HEK293 (cell line): ENCODE measurements at regions not wholly inside any gene's neighbourhood (a gene's known extent, or its start where the extent isn't known, plus 50 kb on each side); places are given as distances from the start of the nearest gene placed in this dataset.

Experiments used
- CTCF ChIA-PET: fragments of 350-600 bp; formaldehyde crosslinking; extraction: SDS; loops from one replicate; lab custom pipeline; 2021; ENCODE audit warnings: antibody characterized with exemption; lab: Yijun Ruan, JAX
- POLR2A ChIA-PET: fragments of 300-600 bp; formaldehyde crosslinking; extraction: SDS; loops from one replicate; lab custom pipeline; 2020; ENCODE audit warnings: antibody characterized with exemption, inconsistent platforms; lab: Yijun Ruan, JAX
- H3K27ac ChIP-seq: fragments of 200-500 bp; sonication (Bioruptor generic); 2 replicates; pipeline ENCODE4 v1.5.1; 2014; ENCODE audit warnings: low read depth, low read length, control low read depth, inconsistent platforms; ENCODE audit errors: extremely low read depth
- H3K36me3 ChIP-seq, 2 experiments: fragments of 200-500 bp in 1 of 2; sonication (Bioruptor generic) in 1 of 2; 1 replicate in 1 of 2; 2 replicates in 1 of 2; pipeline ENCODE4 v1.5.1; 2014 to 2017; ENCODE audit warnings: inconsistent platforms in 2 of 2, low read length in 2 of 2; ENCODE audit not compliant: control insufficient read depth in 2 of 2, insufficient read depth in 1 of 2
- H3K4me1 ChIP-seq: fragments of 200-500 bp; sonication (Bioruptor generic); 2 replicates; pipeline ENCODE4 v1.5.1; 2014; ENCODE audit warnings: mild to moderate bottlenecking, low read length, inconsistent platforms; ENCODE audit not compliant: control insufficient read depth, insufficient read depth
- H3K4me3 ChIP-seq: 2 replicates; pipeline ENCODE4 v1.5.1; 2011; ENCODE audit warnings: low read depth, mild to moderate bottlenecking, control low read depth, low read length, moderate library complexity
- H3K9me3 ChIP-seq: fragments of 200-500 bp; sonication (Bioruptor generic); 2 replicates; pipeline ENCODE4 v1.5.1; 2014; ENCODE audit warnings: low read depth, low read length, inconsistent platforms; ENCODE audit not compliant: control insufficient read depth, insufficient read depth
- FEZF1 ChIP-seq: fragments of 450-650 bp; formaldehyde crosslinking; IDR thresholded peaks from 2 replicates; pipeline ENCODE4 v1.5.1; 2016; ENCODE audit warnings: missing biosample characterization, missing genetic modification characterization
- GFI1B ChIP-seq: fragments of 450-650 bp; formaldehyde crosslinking; IDR thresholded peaks from 2 replicates; pipeline ENCODE4 v1.5.1; 2016; ENCODE audit warnings: missing biosample characterization, missing genetic modification characterization
- IKZF3 ChIP-seq: fragments of 450-650 bp; IDR thresholded peaks from 2 replicates; pipeline ENCODE4 v1.5.0; 2018; ENCODE audit warnings: missing biosample characterization, mild to moderate bottlenecking, missing genetic modification characterization, moderate library complexity
- OSR2 ChIP-seq: fragments of 450-650 bp; formaldehyde crosslinking; IDR thresholded peaks from 2 replicates; pipeline ENCODE4 v1.5.1; 2016; ENCODE audit warnings: missing biosample characterization, missing genetic modification characterization
- PRDM6 ChIP-seq: fragments of 450-650 bp; formaldehyde crosslinking; IDR thresholded peaks from 2 replicates; pipeline ENCODE4 v1.5.1; 2017; ENCODE audit warnings: missing biosample characterization, missing genetic modification characterization
- SCRT2 ChIP-seq: fragments of 450-650 bp; formaldehyde crosslinking; IDR thresholded peaks from 2 replicates; pipeline ENCODE4 v1.5.1; 2016; ENCODE audit warnings: missing biosample characterization, missing genetic modification characterization
- SETDB1 ChIP-seq: IDR thresholded peaks from one replicate; pipeline ENCODE4 v1.6.1; 2017; ENCODE audit warnings: mild to moderate bottlenecking, low read length, moderate library complexity, mixed read lengths; ENCODE audit not compliant: insufficient read length
- SP2 ChIP-seq: fragments of 450-650 bp; formaldehyde crosslinking; IDR thresholded peaks from 2 replicates; pipeline ENCODE4 v1.5.1; 2016; ENCODE audit warnings: missing biosample characterization, missing genetic modification characterization
- WT1 ChIP-seq: fragments of 450-650 bp; formaldehyde crosslinking; IDR thresholded peaks from 2 replicates; pipeline ENCODE4 v1.5.1; 2016; ENCODE audit warnings: missing biosample characterization, missing genetic modification characterization
- ZBTB7A ChIP-seq: fragments of 450-650 bp; formaldehyde crosslinking; IDR thresholded peaks from 2 replicates; pipeline ENCODE4 v1.5.1; 2016; ENCODE audit warnings: low read depth, missing biosample characterization, missing genetic modification characterization
- ZNF146 ChIP-seq: fragments of 450-650 bp; formaldehyde crosslinking; IDR thresholded peaks from 2 replicates; pipeline ENCODE4 v1.5.1; 2016; ENCODE audit warnings: missing biosample characterization, missing genetic modification characterization
- ZNF16 ChIP-seq: fragments of 450-650 bp; formaldehyde crosslinking; IDR thresholded peaks from 2 replicates; pipeline ENCODE4 v1.5.1; 2016; ENCODE audit warnings: low read depth, missing biosample characterization, missing genetic modification characterization
- ZNF202 ChIP-seq: fragments of 450-650 bp; formaldehyde crosslinking; IDR thresholded peaks from 2 replicates; pipeline ENCODE4 v1.5.1; 2016; ENCODE audit warnings: missing biosample characterization, missing genetic modification characterization, borderline replicate concordance
- ZNF214 ChIP-seq: fragments of 450-650 bp; formaldehyde crosslinking; IDR thresholded peaks from 2 replicates; pipeline ENCODE4 v1.5.1; 2017; ENCODE audit warnings: missing biosample characterization, mild to moderate bottlenecking, missing genetic modification characterization, borderline replicate concordance
- ZNF26 ChIP-seq: fragments of 450-650 bp; formaldehyde crosslinking; IDR thresholded peaks from 2 replicates; pipeline ENCODE4 v1.5.1; 2016; ENCODE audit warnings: missing biosample characterization, missing genetic modification characterization
- ZNF274 ChIP-seq, 2 experiments: fragments of 200-500 bp in 1 of 2; fragments of 450-650 bp in 1 of 2; sonication (Bioruptor generic) in 1 of 2; formaldehyde crosslinking in 1 of 2; IDR thresholded peaks; 2 replicates each; pipeline versions ENCODE4 v1.5.1 to v1.6.1; 2014 to 2016; ENCODE audit warnings: borderline replicate concordance in 1 of 2, inconsistent platforms in 1 of 2, low read length in 1 of 2, missing biosample characterization in 1 of 2, missing genetic modification characterization in 1 of 2
- ZNF280C ChIP-seq: fragments of 450-650 bp; formaldehyde crosslinking; IDR thresholded peaks from 2 replicates; pipeline ENCODE4 v1.5.1; 2016; ENCODE audit warnings: missing biosample characterization, missing genetic modification characterization
- ZNF473 ChIP-seq: fragments of 450-650 bp; formaldehyde crosslinking; IDR thresholded peaks from 2 replicates; pipeline ENCODE4 v1.5.1; 2017; ENCODE audit warnings: missing biosample characterization, missing genetic modification characterization
- ZNF48 ChIP-seq: fragments of 450-650 bp; formaldehyde crosslinking; IDR thresholded peaks from 2 replicates; pipeline ENCODE4 v1.5.1; 2016; ENCODE audit warnings: missing biosample characterization, missing genetic modification characterization
- ZNF555 ChIP-seq: fragments of 450-650 bp; formaldehyde crosslinking; conservative IDR thresholded peaks from 2 replicates; pipeline ENCODE4 v1.5.1; 2017; ENCODE audit warnings: missing biosample characterization, mild to moderate bottlenecking, missing genetic modification characterization, inconsistent platforms
- ZNF571 ChIP-seq: fragments of 450-650 bp; formaldehyde crosslinking; IDR thresholded peaks from 2 replicates; pipeline ENCODE4 v1.5.0; 2017; ENCODE audit warnings: missing biosample characterization, missing genetic modification characterization
- ZNF843 ChIP-seq: fragments of 450-650 bp; formaldehyde crosslinking; IDR thresholded peaks from 2 replicates; pipeline ENCODE4 v1.5.1; 2016; ENCODE audit warnings: missing biosample characterization, missing genetic modification characterization

- ChIA-PET POLR2A (no interaction called here), CTCF (no interaction called here)
- Histone ChIP-seq H3K4me3 (no peak overlapping the region), H3K36me3 (no peaks in the 10 kb centered on the region), H3K4me1 (no peaks in the 10 kb centered on the region), H3K27ac (0 out of 2 replicates have a peak overlapping the region, but pooled peaks have one; percentile 30), H3K9me3 (no peaks in the 10 kb centered on the region)
- TF ChIP-seq IKZF3 (tag by site-specific recombination): 0 out of 2 replicates have a peak, but pooled peaks have one; percentile 20
- TF ChIP-seq PRDM6: peak; percentile 91
- TF ChIP-seq FEZF1: peak; percentile 80
- 0 out of 2 replicates have a peak, but pooled peaks have one; percentile 8 for TF ChIP-seq OSR2 (tag by site-specific recombination)
- TF ChIP-seq ZNF843 (tag by site-specific recombination): peak; percentile 59; the same call in 1 of the 2 replicates
- TF ChIP-seq ZNF280C (tag by site-specific recombination): no peak
- TF ChIP-seq SETDB1: no peak
- TF ChIP-seq ZNF26: no peak
- TF ChIP-seq WT1 (tag by site-specific recombination): peak; percentile 73
Measured at GRCh38 chr4:19684084-19684483, 567.6 kb upstream of the SLIT2 start.

- no peak overlapping the region for H3K4me3 ChIP-seq
- ChIA-PET CTCF (no interaction called here), POLR2A (no interaction called here)
- H3K9me3 ChIP-seq: no peaks in the 10 kb centered on the region
- no peak overlapping the region for H3K27ac ChIP-seq
- TF ChIP-seq GFI1B (tag by site-specific recombination): no peak
- no peaks in the 10 kb centered on the region for H3K4me1 ChIP-seq
- H3K36me3 ChIP-seq: no peaks in the 10 kb centered on the region
Measured at GRCh38 chr4:19683426-19683825, 568.3 kb upstream of the SLIT2 start.

GRCh38 chr4:19677211-19677610, 574.5 kb upstream of the SLIT2 start:
- CTCF ChIA-PET: interaction anchor here (0.5 kb wide), 1 partner anchor 36 kb away, joined by 3 read pairs; no protein-coding TSS in a partner anchor
- Histone ChIP-seq H3K4me1 (no peaks in the 10 kb centered on the region), H3K4me3 (no peak overlapping the region), H3K36me3 (no peaks in the 10 kb centered on the region), H3K9me3 (no peaks in the 10 kb centered on the region), H3K27ac (no peak overlapping the region)
- TF ChIP-seq ZNF16 (tag by site-specific recombination) (no peak), ZNF146 (tag by site-specific recombination) (no peak), WT1 (tag by site-specific recombination) (no peak), ZNF473 (tag by site-specific recombination) (no peak), ZNF214 (tag by site-specific recombination) (no peak), ZNF571 (tag by site-specific recombination) (no peak), ZNF48 (tag by site-specific recombination) (no peak), GFI1B (tag by site-specific recombination) (no peak), SP2 (tag by site-specific recombination) (no peak), SCRT2 (tag by site-specific recombination) (no peak), ZNF202 (tag by site-specific recombination) (no peak), ZNF555 (tag by site-specific recombination) (no peak), ZBTB7A (tag by site-specific recombination) (no peak), ZNF274 (IDR thresholded peaks at IDR 0.05; ENCODE audit: low read length) (no peak), ZNF274 (tag by site-specific recombination; IDR thresholded peaks at IDR 0.05; ENCODE audit: borderline replicate concordance) (no peak)
- POLR2A ChIA-PET: no interaction called here
